PFSK-1 (cell line): ENCODE measurements at regions not wholly inside any gene's neighbourhood (a gene's known extent, or its start where the extent isn't known, plus 50 kb on each side); places are given as distances from the start of the nearest gene placed in this dataset.

ENCODE experiments used
- FOXP2 ChIP-seq: optimal IDR thresholded peaks from 2 replicates; pipeline ENCODE3; 2011; ENCODE audit warnings: borderline replicate concordance, control low read depth, inconsistent platforms; ENCODE audit not compliant: insufficient read depth; ENCODE audit errors: extremely low read length, extremely low read depth
- POLR2AphosphoS5 ChIP-seq: IDR thresholded peaks from 2 replicates; pipeline ENCODE4 v1.6.1; 2012; ENCODE audit warnings: low read depth, mild to moderate bottlenecking, control low read depth, low read length, moderate library complexity
- REST ChIP-seq, 2 experiments: IDR thresholded peaks; 2 replicates each; pipeline versions ENCODE4 v1.6.1 to v1.8.0; 2011 to 2012; ENCODE audit warnings: low read depth in 2 of 2, low read length in 2 of 2, control low read depth in 1 of 2, inconsistent platforms in 1 of 2, mild to moderate bottlenecking in 1 of 2, moderate library complexity in 1 of 2; ENCODE audit not compliant: insufficient read depth in 1 of 2
- SIN3A ChIP-seq: IDR thresholded peaks from 2 replicates; pipeline ENCODE4 v1.6.1; 2012; ENCODE audit warnings: mild to moderate bottlenecking, low read length, moderate library complexity, borderline replicate concordance; ENCODE audit not compliant: insufficient read depth
- TAF1 ChIP-seq: IDR thresholded peaks from 2 replicates; pipeline ENCODE4 v1.6.1; 2012; ENCODE audit warnings: low read length, control low read depth, borderline replicate concordance; ENCODE audit not compliant: insufficient read depth

GRCh38 chr3:194189243-194189791 lies 53.4 kb downstream of the HES1 start:
- no peak for TF ChIP-seq REST (IDR thresholded peaks at IDR 0.05; ENCODE audit: insufficient read depth in 1 of 2, low read depth in 2 of 2, low read length in 2 of 2)
- no peak for TF ChIP-seq POLR2AphosphoS5
- TF ChIP-seq TAF1: no peak
- TF ChIP-seq SIN3A: no peak

GRCh38 chr3:194194051-194194756 lies 58.3 kb downstream of the HES1 start:
- TF ChIP-seq TAF1 (no peak), REST (IDR thresholded peaks at IDR 0.05; ENCODE audit: insufficient read depth in 1 of 2, low read depth in 2 of 2, low read length in 2 of 2) (no peak), SIN3A (no peak), POLR2AphosphoS5 (no peak), FOXP2 (no peak)

GRCh38 chr3:194194757-194195085 lies 58.8 kb downstream of the HES1 start:
- TF ChIP-seq REST (IDR thresholded peaks at IDR 0.05; ENCODE audit: insufficient read depth in 1 of 2, low read depth in 2 of 2, low read length in 2 of 2) (no peak), SIN3A (no peak), FOXP2 (no peak), POLR2AphosphoS5 (no peak), TAF1 (no peak)

- TF ChIP-seq POLR2AphosphoS5 (no peak), REST (IDR thresholded peaks at IDR 0.05; ENCODE audit: insufficient read depth in 1 of 2, low read depth in 2 of 2, low read length in 2 of 2) (no peak), FOXP2 (no peak), TAF1 (no peak), SIN3A (no peak)
Observed at GRCh38 chr3:194195611-194196010, 59.7 kb downstream of the HES1 start.

- no peak for TF ChIP-seq POLR2AphosphoS5
- no peak for TF ChIP-seq FOXP2
- TF ChIP-seq REST (IDR thresholded peaks at IDR 0.05; ENCODE audit: insufficient read depth in 1 of 2, low read depth in 2 of 2, low read length in 2 of 2): no peak
- TF ChIP-seq TAF1: no peak
- no peak for TF ChIP-seq SIN3A
Observed at GRCh38 chr3:194196876-194197275, 60.9 kb downstream of the HES1 start.
